ENCODE measurements at regions not wholly inside any gene's neighbourhood (a gene's known extent, or its start where the extent isn't known, plus 50 kb on each side); places are given as distances from the start of the nearest gene placed in this dataset.

- no peaks in the 10 kb centered on the region for H3K27me3 ChIP-seq (ENCODE audit: insufficient read depth, low read depth, severe bottlenecking)
- TF ChIP-seq CTCF (IDR thresholded peaks at IDR 0.05; ENCODE audit: low read depth, low read length): no peak
- no peak for DNase-seq
- no peaks in the 10 kb centered on the region for H3K9me3 ChIP-seq (ENCODE audit: severe bottlenecking)
- H3K27ac ChIP-seq: no peak overlapping the region
- H3K4me3 ChIP-seq (ENCODE audit: low read depth, low read length): no peak overlapping the region
- H3K36me3 ChIP-seq: no peaks in the 10 kb centered on the region
Measured at GRCh38 chr3:107112356-107112755, 264.9 kb upstream of the CCDC54 start.

GRCh38 chr3:107116251-107116650, 261.0 kb upstream of the CCDC54 start:
- no peak for TF ChIP-seq CTCF (IDR thresholded peaks at IDR 0.05; ENCODE audit: low read depth, low read length)
- Histone ChIP-seq H3K27me3 (ENCODE audit: insufficient read depth, low read depth, severe bottlenecking) (no peaks in the 10 kb centered on the region), H3K36me3 (no peaks in the 10 kb centered on the region), H3K9me3 (ENCODE audit: severe bottlenecking) (no peaks in the 10 kb centered on the region), H3K27ac (no peak overlapping the region), H3K4me3 (ENCODE audit: low read depth, low read length) (no peak overlapping the region)
- no peak for DNase-seq

- no peak overlapping the region for H3K4me3 ChIP-seq (ENCODE audit: low read depth, low read length)
- no peak for DNase-seq
- no peak for TF ChIP-seq CTCF (IDR thresholded peaks at IDR 0.05; ENCODE audit: low read depth, low read length)
- H3K9me3 ChIP-seq (ENCODE audit: severe bottlenecking): no peaks in the 10 kb centered on the region
- no peaks in the 10 kb centered on the region for H3K27me3 ChIP-seq (ENCODE audit: insufficient read depth, low read depth, severe bottlenecking)
- no peak overlapping the region for H3K27ac ChIP-seq
- no peaks in the 10 kb centered on the region for H3K36me3 ChIP-seq
Measured at GRCh38 chr3:107117156-107117555, 260.1 kb upstream of the CCDC54 start.

- no peaks in the 10 kb centered on the region for H3K9me3 ChIP-seq (ENCODE audit: severe bottlenecking)
- no peak overlapping the region for H3K4me3 ChIP-seq (ENCODE audit: low read depth, low read length)
- H3K36me3 ChIP-seq: no peaks in the 10 kb centered on the region
- peak; percentile 67 for DNase-seq
- H3K27me3 ChIP-seq (ENCODE audit: insufficient read depth, low read depth, severe bottlenecking): no peaks in the 10 kb centered on the region
- no peak overlapping the region; the same call in 1 of the 2 replicates for H3K27ac ChIP-seq
- TF ChIP-seq CTCF (IDR thresholded peaks at IDR 0.05; ENCODE audit: low read depth, low read length): peak; percentile 49
Measured at GRCh38 chr3:107117922-107118536, 259.2 kb upstream of the CCDC54 start.

- Histone ChIP-seq H3K27me3 (ENCODE audit: insufficient read depth, low read depth, severe bottlenecking) (no peaks in the 10 kb centered on the region), H3K4me3 (ENCODE audit: low read depth, low read length) (no peak overlapping the region), H3K27ac (peak overlapping the region; percentile 70), H3K36me3 (no peaks in the 10 kb centered on the region), H3K9me3 (ENCODE audit: severe bottlenecking) (peaks cover 6% of the 10 kb centered on the region)
- no peak for TF ChIP-seq CTCF (IDR thresholded peaks at IDR 0.05; ENCODE audit: low read depth, low read length)
- DNase-seq: peak; percentile 87
Measured at GRCh38 chr3:107124885-107125284, 252.4 kb upstream of the CCDC54 start.

GRCh38 chr3:107128946-107129345, 248.3 kb upstream of the CCDC54 start:
- Histone ChIP-seq H3K9me3 (ENCODE audit: severe bottlenecking) (peaks cover 6% of the 10 kb centered on the region), H3K36me3 (no peaks in the 10 kb centered on the region), H3K27me3 (ENCODE audit: insufficient read depth, low read depth, severe bottlenecking) (no peaks in the 10 kb centered on the region), H3K4me3 (ENCODE audit: low read depth, low read length) (no peak overlapping the region), H3K27ac (no peak overlapping the region)
- no peak for DNase-seq
- no peak for TF ChIP-seq CTCF (IDR thresholded peaks at IDR 0.05; ENCODE audit: low read depth, low read length)
